HepG2 (cell line): ENCODE measurements at regions not wholly inside any gene's neighbourhood (a gene's known extent, or its start where the extent isn't known, plus 50 kb on each side); places are given as distances from the start of the nearest gene placed in this dataset.

ENCODE experiments used
- HOXA7 ChIP-seq: sonication (generic); formaldehyde crosslinking; IDR thresholded peaks from 2 replicates; pipeline ENCODE4 v1.8.1; 2022; ENCODE audit warnings: mild to moderate bottlenecking, missing genetic modification reagents, moderate library complexity
- PBX2 ChIP-seq: IDR thresholded peaks from 2 replicates; pipeline ENCODE4 v1.6.1; 2016; ENCODE audit warnings: control low read depth
- USF2 ChIP-seq, 2 experiments: sonication (generic) in 1 of 2; formaldehyde crosslinking in 1 of 2; IDR thresholded peaks; 2 replicates each; pipeline versions ENCODE4 v1.5.1 to v1.6.1; 2011 to 2020; ENCODE audit warnings: borderline replicate concordance in 1 of 2, low read depth in 1 of 2, low read length in 1 of 2, mild to moderate bottlenecking in 1 of 2, missing genetic modification reagents in 1 of 2, moderate library complexity in 1 of 2
- TF ChIP-seq, protein P1 (sequence below): sonication (generic); formaldehyde crosslinking; IDR thresholded peaks from 2 replicates; pipeline ENCODE4 v1.5.0; 2020; ENCODE audit warnings: mild to moderate bottlenecking, missing genetic modification reagents, moderate library complexity

- TF ChIP-seq, protein P1, sequence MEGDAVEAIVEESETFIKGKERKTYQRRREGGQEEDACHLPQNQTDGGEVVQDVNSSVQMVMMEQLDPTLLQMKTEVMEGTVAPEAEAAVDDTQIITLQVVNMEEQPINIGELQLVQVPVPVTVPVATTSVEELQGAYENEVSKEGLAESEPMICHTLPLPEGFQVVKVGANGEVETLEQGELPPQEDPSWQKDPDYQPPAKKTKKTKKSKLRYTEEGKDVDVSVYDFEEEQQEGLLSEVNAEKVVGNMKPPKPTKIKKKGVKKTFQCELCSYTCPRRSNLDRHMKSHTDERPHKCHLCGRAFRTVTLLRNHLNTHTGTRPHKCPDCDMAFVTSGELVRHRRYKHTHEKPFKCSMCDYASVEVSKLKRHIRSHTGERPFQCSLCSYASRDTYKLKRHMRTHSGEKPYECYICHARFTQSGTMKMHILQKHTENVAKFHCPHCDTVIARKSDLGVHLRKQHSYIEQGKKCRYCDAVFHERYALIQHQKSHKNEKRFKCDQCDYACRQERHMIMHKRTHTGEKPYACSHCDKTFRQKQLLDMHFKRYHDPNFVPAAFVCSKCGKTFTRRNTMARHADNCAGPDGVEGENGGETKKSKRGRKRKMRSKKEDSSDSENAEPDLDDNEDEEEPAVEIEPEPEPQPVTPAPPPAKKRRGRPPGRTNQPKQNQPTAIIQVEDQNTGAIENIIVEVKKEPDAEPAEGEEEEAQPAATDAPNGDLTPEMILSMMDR (CRISPR knock-in tag): no peak
- TF ChIP-seq USF2 (IDR thresholded peaks at IDR 0.05; ENCODE audit: low read depth, low read length) (no peak), USF2 (CRISPR knock-in tag; IDR thresholded peaks at IDR 0.05; ENCODE audit: borderline replicate concordance) (no peak), PBX2 (CRISPR knock-in tag) (no peak), HOXA7 (CRISPR knock-in tag) (no peak)
Observed at GRCh38 chr15:49709646-49710214, 88.9 kb downstream of the DTWD1 start.
